ENCODE measurements at regions not wholly inside any gene's neighbourhood (a gene's known extent, or its start where the extent isn't known, plus 50 kb on each side); places are given as distances from the start of the nearest gene placed in this dataset.

DNA sequence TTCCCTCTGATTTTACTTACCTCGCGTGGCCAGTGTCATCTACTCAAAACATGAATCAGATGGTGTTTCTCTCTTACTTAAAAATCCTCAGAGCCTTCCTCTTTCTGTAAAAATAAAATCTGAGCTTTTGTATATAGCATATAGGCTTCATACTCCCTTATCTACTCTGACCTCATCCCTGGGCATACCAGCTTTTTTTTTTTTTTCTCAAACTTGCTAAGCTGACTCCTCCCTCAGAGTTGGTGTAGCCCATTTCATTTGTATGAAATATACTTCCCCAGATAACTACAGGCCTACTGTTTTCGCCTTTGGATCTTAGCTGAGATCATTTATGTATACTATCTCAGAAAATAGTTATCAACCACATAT is 648.9 kb upstream of the ALCAM start:
- no peak for TF ChIP-seq CTCF (optimal IDR thresholded peaks at IDR 0.05 in 1 of 3, IDR thresholded peaks at IDR 0.05 in 1 of 3, conservative IDR thresholded peaks at IDR 0.05 in 1 of 3; ENCODE audit: extremely low read depth in 1 of 3, insufficient read depth in 2 of 3, low read length in 3 of 3)
- TF ChIP-seq EZH2 (IDR thresholded peaks at IDR 0.05; ENCODE audit: low read length): no peak
